ENCODE measurements at regions not wholly inside any gene's neighbourhood (a gene's known extent, or its start where the extent isn't known, plus 50 kb on each side); places are given as distances from the start of the nearest gene placed in this dataset.

DNA sequence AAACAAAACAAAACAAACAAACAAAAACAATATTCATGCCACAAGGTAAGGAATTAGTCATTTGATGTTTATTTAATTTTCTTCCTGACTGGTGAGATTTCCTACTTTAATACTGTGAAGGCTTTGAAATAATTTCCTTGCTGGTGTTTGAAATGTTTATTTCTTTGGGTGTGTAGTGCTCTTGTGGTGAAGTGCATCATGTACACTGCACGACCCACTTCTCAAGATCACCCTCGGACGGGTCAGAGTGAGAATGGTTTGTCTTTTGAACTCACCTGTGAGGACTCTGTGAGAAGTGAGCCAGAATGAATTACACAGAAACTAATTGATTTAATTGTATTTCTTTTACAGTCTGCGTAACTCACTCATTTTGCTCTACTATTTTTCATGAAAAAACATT is 1211.5 kb downstream of the SORCS1 start:
- DNase-seq: no peak
- no peak for TF ChIP-seq EP300 (IDR thresholded peaks at IDR 0.05; ENCODE audit: low read depth)
- in situ Hi-C loops (cut with MboI; ENCODE audit: low pct_ligation_motif_present in 1 of 4, low pct_unique_long_range_greater_than_20kb in 1 of 4, low sequenced_read_pairs in 3 of 4): no loop called here
- intact Hi-C loops (cut with DNase I; ENCODE audit: low total_unique reads): no loop called here
- H3K4me1 ChIP-seq: peaks cover 0 to 5% (median 0%) of the 10 kb centered on the region in 4 donors
- H3K27ac ChIP-seq: peak overlapping the region; percentile 21 to 62 (median 56)
- H3K36me3 ChIP-seq: no peaks in the 10 kb centered on the region
- WGBS, 2 donors (ENCODE audit: low coverage in 1 of 2): 73 to 77% methylated on average over 4 of the region's 4 CpGs
- no peaks in the 10 kb centered on the region for H3K9me3 ChIP-seq
- no peaks in the 10 kb centered on the region for H3K27me3 ChIP-seq
- no peak overlapping the region for H3K4me3 ChIP-seq

DNA sequence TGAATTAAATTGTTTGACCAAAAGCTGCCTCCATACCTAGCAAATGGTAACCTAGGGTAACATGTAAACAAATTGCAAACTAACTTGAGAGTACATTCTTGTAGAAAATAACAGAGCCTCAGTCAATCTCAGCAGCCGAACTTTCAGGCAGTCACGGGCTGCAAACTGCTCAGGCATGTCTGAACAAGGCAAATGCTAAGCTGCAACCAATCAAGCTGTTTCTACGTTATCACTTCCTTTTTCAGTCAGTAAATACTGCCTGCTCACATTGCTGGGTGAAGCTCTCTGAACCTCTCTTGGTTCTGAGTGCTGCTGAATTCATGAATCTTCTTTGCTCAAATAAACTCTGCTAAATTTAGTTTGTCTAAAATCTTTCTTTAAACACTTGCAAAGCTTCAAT is 1212.4 kb downstream of the SORCS1 start:
- no peak for TF ChIP-seq EP300 (IDR thresholded peaks at IDR 0.05; ENCODE audit: low read depth)
- TF ChIP-seq POLR2AphosphoS5 (IDR thresholded peaks at IDR 0.05): peak in 2 of 3 donors; percentile 13 to 36
- DNase-seq: no peak
- Histone ChIP-seq H3K9me3 (no peaks in the 10 kb centered on the region), H3K27ac (peak overlapping the region in 3 of 4 donors; percentile 53 to 62 (median 60)), H3K4me3 (no peak overlapping the region), H3K36me3 (no peaks in the 10 kb centered on the region), H3K4me1 (peaks cover 0 to 5% (median 0%) of the 10 kb centered on the region in 4 donors), H3K27me3 (no peaks in the 10 kb centered on the region)
- in situ Hi-C loops (cut with MboI; ENCODE audit: low pct_ligation_motif_present in 1 of 4, low pct_unique_long_range_greater_than_20kb in 1 of 4, low sequenced_read_pairs in 3 of 4) (no loop called here), intact Hi-C loops (cut with DNase I; ENCODE audit: low total_unique reads) (no loop called here)
- 6 to 11% methylated on average over 3 of the region's 3 CpGs for WGBS, 2 donors (ENCODE audit: low coverage in 1 of 2)

- H3K9me3 ChIP-seq: no peaks in the 10 kb centered on the region
- peaks cover 0 to 5% (median 0%) of the 10 kb centered on the region in 4 donors for H3K4me1 ChIP-seq
- WGBS, 2 donors (ENCODE audit: low coverage in 1 of 2): 49 to 59% methylated on average over 2 of the region's 2 CpGs
- no peaks in the 10 kb centered on the region for H3K36me3 ChIP-seq
- DNase-seq: peak; percentile 14
- no peak overlapping the region for H3K27ac ChIP-seq
- no peak for TF ChIP-seq EP300 (IDR thresholded peaks at IDR 0.05; ENCODE audit: low read depth)
- no peak for TF ChIP-seq POLR2A (IDR thresholded peaks at IDR 0.05)
- no peak for TF ChIP-seq POLR2AphosphoS5 (IDR thresholded peaks at IDR 0.05)
- TF ChIP-seq, protein P1, sequence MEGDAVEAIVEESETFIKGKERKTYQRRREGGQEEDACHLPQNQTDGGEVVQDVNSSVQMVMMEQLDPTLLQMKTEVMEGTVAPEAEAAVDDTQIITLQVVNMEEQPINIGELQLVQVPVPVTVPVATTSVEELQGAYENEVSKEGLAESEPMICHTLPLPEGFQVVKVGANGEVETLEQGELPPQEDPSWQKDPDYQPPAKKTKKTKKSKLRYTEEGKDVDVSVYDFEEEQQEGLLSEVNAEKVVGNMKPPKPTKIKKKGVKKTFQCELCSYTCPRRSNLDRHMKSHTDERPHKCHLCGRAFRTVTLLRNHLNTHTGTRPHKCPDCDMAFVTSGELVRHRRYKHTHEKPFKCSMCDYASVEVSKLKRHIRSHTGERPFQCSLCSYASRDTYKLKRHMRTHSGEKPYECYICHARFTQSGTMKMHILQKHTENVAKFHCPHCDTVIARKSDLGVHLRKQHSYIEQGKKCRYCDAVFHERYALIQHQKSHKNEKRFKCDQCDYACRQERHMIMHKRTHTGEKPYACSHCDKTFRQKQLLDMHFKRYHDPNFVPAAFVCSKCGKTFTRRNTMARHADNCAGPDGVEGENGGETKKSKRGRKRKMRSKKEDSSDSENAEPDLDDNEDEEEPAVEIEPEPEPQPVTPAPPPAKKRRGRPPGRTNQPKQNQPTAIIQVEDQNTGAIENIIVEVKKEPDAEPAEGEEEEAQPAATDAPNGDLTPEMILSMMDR (IDR thresholded peaks at IDR 0.05): peak; percentile 47 to 67 (median 62)
- no peaks in the 10 kb centered on the region for H3K27me3 ChIP-seq
- no peak overlapping the region for H3K4me3 ChIP-seq
- intact Hi-C loops (cut with DNase I; ENCODE audit: low total_unique reads) (no loop called here), in situ Hi-C loops (cut with MboI; ENCODE audit: low pct_ligation_motif_present in 1 of 4, low pct_unique_long_range_greater_than_20kb in 1 of 4, low sequenced_read_pairs in 3 of 4) (no loop called here)
Measured at GRCh38 chr10:105950410-105950809, 1214.1 kb downstream of the SORCS1 start.

DNA sequence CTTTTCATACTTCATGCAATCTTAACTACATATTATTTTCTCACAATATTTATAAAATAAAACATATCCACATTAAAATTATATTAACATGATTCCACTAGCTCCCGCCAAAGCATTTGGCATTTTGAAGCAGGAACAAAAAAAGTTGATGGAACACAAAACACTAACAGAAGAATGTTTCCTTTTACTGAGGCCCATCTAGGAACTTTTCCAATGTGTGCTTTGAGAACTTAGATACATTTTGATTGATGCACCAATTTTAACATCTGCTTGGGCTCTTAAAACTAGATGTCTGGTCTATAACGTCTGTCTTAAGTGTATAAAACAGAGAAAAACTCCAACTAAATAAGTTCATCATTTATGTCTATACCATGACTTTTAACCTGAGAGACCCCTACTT is 1214.8 kb downstream of the SORCS1 start:
- WGBS, 2 donors (ENCODE audit: low coverage in 1 of 2): 28 to 36% methylated on average over 2 of the region's 2 CpGs
- in situ Hi-C loops (cut with MboI; ENCODE audit: low pct_ligation_motif_present in 1 of 4, low pct_unique_long_range_greater_than_20kb in 1 of 4, low sequenced_read_pairs in 3 of 4) (no loop called here), intact Hi-C loops (cut with DNase I; ENCODE audit: low total_unique reads) (no loop called here)
- TF ChIP-seq POLR2AphosphoS5 (IDR thresholded peaks at IDR 0.05): no peak
- no peak for TF ChIP-seq EP300 (IDR thresholded peaks at IDR 0.05; ENCODE audit: low read depth)
- TF ChIP-seq, protein P1 (IDR thresholded peaks at IDR 0.05): no peak
- TF ChIP-seq POLR2A (IDR thresholded peaks at IDR 0.05): no peak
- no peaks in the 10 kb centered on the region for H3K9me3 ChIP-seq
- DNase-seq: no peak
- no peak overlapping the region for H3K27ac ChIP-seq
- no peaks in the 10 kb centered on the region for H3K27me3 ChIP-seq
- peaks cover 0 to 5% (median 0%) of the 10 kb centered on the region in 4 donors for H3K4me1 ChIP-seq
- no peaks in the 10 kb centered on the region for H3K36me3 ChIP-seq
- no peak overlapping the region for H3K4me3 ChIP-seq

- WGBS, 2 donors (ENCODE audit: low coverage in 1 of 2): 69 to 80% methylated on average over 1 to 4 of the region's 4 CpGs
- no peaks in the 10 kb centered on the region for H3K36me3 ChIP-seq
- TF ChIP-seq POLR2AphosphoS5 (IDR thresholded peaks at IDR 0.05) (no peak), EP300 (IDR thresholded peaks at IDR 0.05; ENCODE audit: low read depth) (no peak), POLR2A (IDR thresholded peaks at IDR 0.05) (no peak)
- TF ChIP-seq, protein P1 (IDR thresholded peaks at IDR 0.05): no peak
- in situ Hi-C loops (cut with MboI; ENCODE audit: low pct_ligation_motif_present in 1 of 4, low pct_unique_long_range_greater_than_20kb in 1 of 4, low sequenced_read_pairs in 3 of 4): no loop called here
- no peak overlapping the region for H3K4me3 ChIP-seq
- H3K9me3 ChIP-seq: no peaks in the 10 kb centered on the region
- no peaks in the 10 kb centered on the region for H3K4me1 ChIP-seq
- DNase-seq: no peak
- intact Hi-C loops (cut with DNase I; ENCODE audit: low total_unique reads): no loop called here
- H3K27ac ChIP-seq: no peak overlapping the region
- no peaks in the 10 kb centered on the region for H3K27me3 ChIP-seq
Measured at GRCh38 chr10:105925045-105925785, 1239.3 kb downstream of the SORCS1 start.
